Gastrocnemius medialis (tissue), 4 donors: ENCODE measurements at regions not wholly inside any gene's neighbourhood (a gene's known extent, or its start where the extent isn't known, plus 50 kb on each side); places are given as distances from the start of the nearest gene placed in this dataset.

Experiments
- ATAC-seq, 2 donors: fragments of 150-250 bp; one replicate each; pipeline ENCODE4 v1.9.1; 2016
- DNase-seq, 2 donors: peaks; one replicate each; pipeline ENCODE4 v3.0.0-alpha.2; 2019
- H3K27ac ChIP-seq, 4 donors: fragments of 200-600 bp; sonication (generic); 1 replicate in 1 of 4; 2 replicates in 3 of 4; pipeline ENCODE4 v1.5.1; 2016 to 2018; ENCODE audit warnings: mild to moderate bottlenecking in 2 of 4, moderate library complexity in 1 of 4
- H3K27me3 ChIP-seq, 3 donors: fragments of 200-600 bp; sonication (generic) in 2 of 3; 1 replicate in 1 of 3; 2 replicates in 2 of 3; pipeline versions ENCODE4 v1.5.1 to v1.6.0; 2016 to 2019; ENCODE audit warnings: mild to moderate bottlenecking in 1 of 3, moderate library complexity in 1 of 3
- H3K36me3 ChIP-seq, 2 donors: fragments of 200-600 bp; sonication (generic) in 1 of 2; one replicate each; pipeline ENCODE4 v1.5.1; 2017 to 2018
- H3K4me1 ChIP-seq, 2 donors: fragments of 200-600 bp; sonication (generic) in 1 of 2; one replicate each; pipeline ENCODE4 v1.5.1; 2016 to 2017; ENCODE audit warnings: mild to moderate bottlenecking in 2 of 2
- H3K4me3 ChIP-seq, 4 donors: fragments of 200-600 bp; sonication (generic) in 3 of 4; 1 replicate in 1 of 4; 2 replicates in 3 of 4; pipeline ENCODE4 v1.5.1; 2016 to 2019; ENCODE audit warnings: mild to moderate bottlenecking in 2 of 4
- H3K9me3 ChIP-seq, 3 donors: fragments of 200-600 bp; sonication (generic) in 2 of 3; 1 replicate in 1 of 3; 2 replicates in 2 of 3; pipeline ENCODE4 v1.5.1; 2016 to 2019
- POLR2A ChIP-seq, 2 donors: fragments of 450-650 bp; IDR thresholded peaks; one replicate each; pipeline ENCODE4 v1.6.1; 2017; ENCODE audit warnings: antibody characterized with exemption in 2 of 2, mild to moderate bottlenecking in 2 of 2, moderate library complexity in 2 of 2
- in situ Hi-C, 4 donors: fragments of 200-750 bp; cut with MboI; loops; one replicate each; pipeline versions ENCODE4 v1.15.0 to v1.8.0; 2017; ENCODE audit warnings: low sequenced_read_pairs in 4 of 4
- intact Hi-C: fragments of 100-400 bp; cut with DNase I; formaldehyde crosslinking; loops from one replicate; pipeline ENCODE4 v1.15.1; 2023; ENCODE audit warnings: low total_unique reads
- TF ChIP-seq, protein P1 (sequence below), 5 experiments: fragments of 450-650 bp in 3 of 5; fragments of 200-600 bp in 2 of 5; sonication (generic) in 2 of 5; IDR thresholded peaks in 4 of 5; conservative IDR thresholded peaks in 1 of 5; 1 replicate in 4 of 5; 2 replicates in 1 of 5; pipeline ENCODE4 v1.5.1; 2016 to 2019; ENCODE audit warnings: antibody characterized with exemption in 5 of 5, mild to moderate bottlenecking in 3 of 5, moderate library complexity in 3 of 5

DNA sequence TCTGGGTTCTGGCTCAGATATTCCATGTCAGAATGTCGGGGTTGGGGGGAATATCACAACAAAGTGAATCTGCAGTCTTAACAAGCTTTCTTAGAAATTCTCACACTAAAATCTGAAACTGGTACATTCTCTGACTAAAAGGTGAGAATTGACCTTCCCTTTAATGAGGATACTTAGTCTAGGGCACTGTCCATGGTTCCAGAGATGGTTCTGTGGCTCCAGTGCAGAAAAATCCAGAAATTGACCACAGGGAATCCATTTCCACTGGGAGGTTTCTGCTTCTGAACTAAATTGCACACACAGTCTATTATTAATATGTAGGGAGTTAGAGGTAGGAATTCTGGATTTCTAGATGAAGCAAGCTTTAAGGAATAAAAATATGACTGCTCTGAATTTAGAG, 171.6 kb upstream of the OBI1 start:
- ATAC-seq: no peak
- intact Hi-C loops: no loop called here
- H3K27ac ChIP-seq: no peak overlapping the region
- no peak for DNase-seq
- H3K27me3 ChIP-seq: no peaks in the 10 kb centered on the region
- no peak overlapping the region for H3K4me3 ChIP-seq
- no peaks in the 10 kb centered on the region for H3K36me3 ChIP-seq
- no peaks in the 10 kb centered on the region for H3K9me3 ChIP-seq
- in situ Hi-C loops: no loop called here
- no peaks in the 10 kb centered on the region for H3K4me1 ChIP-seq
- no peak for TF ChIP-seq POLR2A (IDR thresholded peaks at IDR 0.05)

DNA sequence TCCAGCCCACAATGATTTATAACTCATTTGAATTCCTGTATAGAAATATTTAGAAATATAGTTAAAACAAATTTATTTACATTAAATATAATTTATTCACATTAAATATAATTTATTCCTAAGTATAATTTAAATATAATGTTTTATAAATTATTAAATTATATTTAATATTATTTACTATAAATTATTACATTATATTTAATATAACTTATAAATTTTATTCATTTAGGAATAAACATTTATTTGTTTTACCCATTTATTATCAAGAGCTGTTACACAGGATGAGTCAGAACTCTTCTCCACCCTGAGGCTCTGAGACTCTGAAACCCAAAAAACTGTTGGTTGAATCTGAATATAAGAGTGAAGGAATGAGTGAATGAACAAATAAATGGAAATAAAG, 170.9 kb upstream of the OBI1 start:
- intact Hi-C loops: no loop called here
- in situ Hi-C loops: no loop called here
- TF ChIP-seq POLR2A (IDR thresholded peaks at IDR 0.05): no peak
- TF ChIP-seq, protein P1, sequence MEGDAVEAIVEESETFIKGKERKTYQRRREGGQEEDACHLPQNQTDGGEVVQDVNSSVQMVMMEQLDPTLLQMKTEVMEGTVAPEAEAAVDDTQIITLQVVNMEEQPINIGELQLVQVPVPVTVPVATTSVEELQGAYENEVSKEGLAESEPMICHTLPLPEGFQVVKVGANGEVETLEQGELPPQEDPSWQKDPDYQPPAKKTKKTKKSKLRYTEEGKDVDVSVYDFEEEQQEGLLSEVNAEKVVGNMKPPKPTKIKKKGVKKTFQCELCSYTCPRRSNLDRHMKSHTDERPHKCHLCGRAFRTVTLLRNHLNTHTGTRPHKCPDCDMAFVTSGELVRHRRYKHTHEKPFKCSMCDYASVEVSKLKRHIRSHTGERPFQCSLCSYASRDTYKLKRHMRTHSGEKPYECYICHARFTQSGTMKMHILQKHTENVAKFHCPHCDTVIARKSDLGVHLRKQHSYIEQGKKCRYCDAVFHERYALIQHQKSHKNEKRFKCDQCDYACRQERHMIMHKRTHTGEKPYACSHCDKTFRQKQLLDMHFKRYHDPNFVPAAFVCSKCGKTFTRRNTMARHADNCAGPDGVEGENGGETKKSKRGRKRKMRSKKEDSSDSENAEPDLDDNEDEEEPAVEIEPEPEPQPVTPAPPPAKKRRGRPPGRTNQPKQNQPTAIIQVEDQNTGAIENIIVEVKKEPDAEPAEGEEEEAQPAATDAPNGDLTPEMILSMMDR (IDR thresholded peaks at IDR 0.05 in 4 of 5, conservative IDR thresholded peaks at IDR 0.05 in 1 of 5): no peak
- DNase-seq: no peak
- H3K4me3 ChIP-seq: no peak overlapping the region
- no peaks in the 10 kb centered on the region for H3K36me3 ChIP-seq
- H3K27ac ChIP-seq: no peak overlapping the region
- no peaks in the 10 kb centered on the region for H3K4me1 ChIP-seq
- no peak for ATAC-seq
- no peaks in the 10 kb centered on the region for H3K9me3 ChIP-seq
- no peaks in the 10 kb centered on the region for H3K27me3 ChIP-seq

DNA sequence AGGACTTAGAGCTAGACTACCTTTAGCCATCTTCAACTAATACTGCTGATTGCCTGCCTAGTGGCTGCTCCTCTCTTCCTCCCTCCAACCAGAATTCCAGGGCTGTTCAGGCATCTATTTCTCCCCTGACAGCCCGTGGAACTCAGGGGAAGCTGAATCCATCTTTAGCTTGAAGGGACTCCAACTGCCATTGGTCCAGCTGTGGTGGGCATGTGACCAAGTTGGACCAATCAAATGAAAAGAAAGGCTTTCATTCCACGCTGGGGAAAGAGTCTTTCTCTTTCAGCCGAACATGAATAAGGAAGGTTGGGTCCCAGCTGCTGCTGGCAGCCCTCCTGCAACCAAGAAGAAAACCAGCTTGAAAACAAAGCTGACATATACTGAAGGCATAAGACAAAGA, 168.5 kb upstream of the OBI1 start:
- H3K27me3 ChIP-seq: no peaks in the 10 kb centered on the region
- no peaks in the 10 kb centered on the region for H3K9me3 ChIP-seq
- no peak overlapping the region for H3K4me3 ChIP-seq
- H3K36me3 ChIP-seq: no peaks in the 10 kb centered on the region
- in situ Hi-C loops (no loop called here), intact Hi-C loops (no loop called here)
- no peak for ATAC-seq
- TF ChIP-seq POLR2A (IDR thresholded peaks at IDR 0.05): no peak
- TF ChIP-seq, protein P1 (IDR thresholded peaks at IDR 0.05 in 4 of 5, conservative IDR thresholded peaks at IDR 0.05 in 1 of 5): no peak
- no peak overlapping the region for H3K27ac ChIP-seq
- no peaks in the 10 kb centered on the region for H3K4me1 ChIP-seq
- no peak for DNase-seq

DNA sequence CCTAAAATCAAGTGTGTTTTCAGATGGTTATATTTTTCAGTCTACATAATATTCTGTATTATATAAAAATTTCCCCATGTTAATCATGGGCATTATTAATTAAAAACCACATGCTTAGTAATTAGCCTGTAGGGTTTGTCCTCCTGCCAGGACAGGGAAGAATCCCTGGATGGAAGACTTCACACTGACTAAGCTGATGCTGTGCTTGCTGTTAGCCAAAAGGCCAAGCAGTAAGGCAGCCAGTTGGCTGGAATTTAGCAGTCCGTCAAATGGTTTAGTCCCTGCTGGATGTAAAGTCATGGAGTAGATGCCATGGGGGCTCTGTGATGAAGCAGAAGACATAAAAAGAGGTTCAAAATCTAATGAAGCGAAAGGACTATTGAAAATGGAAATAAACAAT, 168.0 kb upstream of the OBI1 start:
- intact Hi-C loops (no loop called here), in situ Hi-C loops (no loop called here)
- H3K4me1 ChIP-seq: no peaks in the 10 kb centered on the region

GRCh38 chr13:78826312-78826711, 167.4 kb upstream of the OBI1 start:
- intact Hi-C loops: no loop called here
- H3K27me3 ChIP-seq: no peaks in the 10 kb centered on the region
- no peak overlapping the region for H3K27ac ChIP-seq
- no peak for ATAC-seq
- TF ChIP-seq, protein P1 (IDR thresholded peaks at IDR 0.05 in 4 of 5, conservative IDR thresholded peaks at IDR 0.05 in 1 of 5): no peak
- TF ChIP-seq POLR2A (IDR thresholded peaks at IDR 0.05): no peak
- no peaks in the 10 kb centered on the region for H3K4me1 ChIP-seq
- no peaks in the 10 kb centered on the region for H3K9me3 ChIP-seq
- in situ Hi-C loops: no loop called here
- no peak for DNase-seq
- H3K4me3 ChIP-seq: no peak overlapping the region
- no peaks in the 10 kb centered on the region for H3K36me3 ChIP-seq

More for the DNA sequence above, 168.0 kb upstream of the OBI1 start:
- H3K4me3 ChIP-seq: no peak overlapping the region
- DNase-seq: no peak
- H3K27me3 ChIP-seq: no peaks in the 10 kb centered on the region
- no peaks in the 10 kb centered on the region for H3K9me3 ChIP-seq
- H3K27ac ChIP-seq: no peak overlapping the region
- TF ChIP-seq, protein P1 (IDR thresholded peaks at IDR 0.05 in 4 of 5, conservative IDR thresholded peaks at IDR 0.05 in 1 of 5): no peak
- no peak for TF ChIP-seq POLR2A (IDR thresholded peaks at IDR 0.05)
- no peaks in the 10 kb centered on the region for H3K36me3 ChIP-seq
- no peak for ATAC-seq
